H4 (cell line): ENCODE measurements at regions not wholly inside any gene's neighbourhood (a gene's known extent, or its start where the extent isn't known, plus 50 kb on each side); places are given as distances from the start of the nearest gene placed in this dataset.
"Not testable (repeated sequence)": the region's sequence is repeated elsewhere in the genome, so short reads cannot be mapped to it uniquely, and the experiment has no call there.

Experiments
- DNase-seq: peaks from one replicate; pipeline ENCODE4 v3.0.0-alpha.2; 2015; ENCODE audit warnings: low spot score

- DNase-seq = no peak
Observed at GRCh38 chr6:134402372-134402984, 84.6 kb upstream of the SGK1 start.

GRCh38 chr6:134400941-134401340 is 83.0 kb upstream of the SGK1 start:
- no peak for DNase-seq

GRCh38 chr6:134398453-134398852 is 80.5 kb upstream of the SGK1 start:
- DNase-seq = no peak

GRCh38 chr6:134397676-134398075 is 79.8 kb upstream of the SGK1 start:
- DNase-seq = no peak

GRCh38 chr6:134394905-134395304 is 77.0 kb upstream of the SGK1 start:
- no peak for DNase-seq

- no peak for DNase-seq
Observed at GRCh38 chr6:134394208-134394607, 76.3 kb upstream of the SGK1 start.

- no peak for DNase-seq
Observed at GRCh38 chr6:134391205-134391604, 73.3 kb upstream of the SGK1 start.

- DNase-seq = no peak
Observed at GRCh38 chr6:134389658-134390057, 71.7 kb upstream of the SGK1 start.

- DNase-seq = no peak
Observed at GRCh38 chr6:134389129-134389528, 71.2 kb upstream of the SGK1 start.

GRCh38 chr6:134386482-134386881 is 68.6 kb upstream of the SGK1 start:
- not testable (repeated sequence) for DNase-seq

- no peak for DNase-seq
Observed at GRCh38 chr6:134381959-134382358, 64.0 kb upstream of the SGK1 start.

- no peak for DNase-seq
Observed at GRCh38 chr6:134379599-134379998, 61.7 kb upstream of the SGK1 start.

GRCh38 chr6:134379076-134379475 is 61.2 kb upstream of the SGK1 start:
- DNase-seq = no peak

- no peak for DNase-seq
Observed at GRCh38 chr6:134378426-134378825, 60.5 kb upstream of the SGK1 start.

- DNase-seq = no peak
Observed at GRCh38 chr6:134376785-134377184, 58.9 kb upstream of the SGK1 start.

GRCh38 chr6:134375220-134375580 is 57.3 kb upstream of the SGK1 start:
- no peak for DNase-seq

GRCh38 chr6:134374491-134375219 is 56.7 kb upstream of the SGK1 start:
- no peak for DNase-seq

GRCh38 chr6:134373993-134374392 is 56.1 kb upstream of the SGK1 start:
- DNase-seq = no peak

GRCh38 chr6:134373282-134373922 is 55.5 kb upstream of the SGK1 start:
- peak; percentile 59 for DNase-seq

GRCh38 chr6:134372603-134373281 is 54.8 kb upstream of the SGK1 start:
- DNase-seq = no peak

GRCh38 chr6:134368670-134369069 is 50.8 kb upstream of the SGK1 start:
- DNase-seq = no peak
